Esophagus (tissue), 2 donors: ENCODE measurements at regions not wholly inside any gene's neighbourhood (a gene's known extent, or its start where the extent isn't known, plus 50 kb on each side); places are given as distances from the start of the nearest gene placed in this dataset.
"Not testable (repeated sequence)": the region's sequence is repeated elsewhere in the genome, so short reads cannot be mapped to it uniquely, and the experiment has no call there.

Source experiments
- H3K27ac ChIP-seq, 2 donors: one replicate each; pipeline ENCODE4 v1.5.1; 2013; ENCODE audit warnings: low read depth in 2 of 2, mild to moderate bottlenecking in 2 of 2, inconsistent platforms in 1 of 2, low read length in 1 of 2, moderate library complexity in 1 of 2
- H3K27me3 ChIP-seq, 2 donors: one replicate each; pipeline ENCODE4 v1.6.1; 2013; ENCODE audit warnings: low read length in 2 of 2, control low read depth in 1 of 2, mild to moderate bottlenecking in 1 of 2; ENCODE audit not compliant: insufficient read depth in 2 of 2, control insufficient read depth in 1 of 2
- H3K36me3 ChIP-seq, 2 donors: one replicate each; pipeline ENCODE4 v1.6.1; 2013; ENCODE audit warnings: low read length in 1 of 2; ENCODE audit not compliant: control insufficient read depth in 2 of 2, insufficient read depth in 2 of 2
- H3K4me1 ChIP-seq, 2 donors: one replicate each; pipeline ENCODE4 v1.6.1; 2013; ENCODE audit warnings: low read length in 1 of 2; ENCODE audit not compliant: control insufficient read depth in 2 of 2, insufficient read depth in 2 of 2
- H3K4me3 ChIP-seq, 2 donors: one replicate each; pipeline ENCODE4 v1.5.1; 2013; ENCODE audit warnings: low read length in 2 of 2, mild to moderate bottlenecking in 2 of 2, low read depth in 1 of 2, moderate library complexity in 1 of 2
- H3K9me3 ChIP-seq, 2 donors: one replicate each; pipeline ENCODE4 v1.6.1; 2013; ENCODE audit warnings: mild to moderate bottlenecking in 2 of 2, low read depth in 1 of 2, low read length in 1 of 2, moderate library complexity in 1 of 2; ENCODE audit not compliant: control insufficient read depth in 2 of 2, insufficient read depth in 1 of 2
- WGBS, 2 donors: extraction: QIAGEN DNeasy Blood & Tissue Kit; methylation state at CpG; one replicate each; pipeline ENCODE4 v1.1.7; 2013; 5-methylcytosine and 5-hydroxymethylcytosine counted together
- donor health status: healthy with polysubstance abuse.
- donor health status: Bipolar disorder and iron deficiency.

DNA sequence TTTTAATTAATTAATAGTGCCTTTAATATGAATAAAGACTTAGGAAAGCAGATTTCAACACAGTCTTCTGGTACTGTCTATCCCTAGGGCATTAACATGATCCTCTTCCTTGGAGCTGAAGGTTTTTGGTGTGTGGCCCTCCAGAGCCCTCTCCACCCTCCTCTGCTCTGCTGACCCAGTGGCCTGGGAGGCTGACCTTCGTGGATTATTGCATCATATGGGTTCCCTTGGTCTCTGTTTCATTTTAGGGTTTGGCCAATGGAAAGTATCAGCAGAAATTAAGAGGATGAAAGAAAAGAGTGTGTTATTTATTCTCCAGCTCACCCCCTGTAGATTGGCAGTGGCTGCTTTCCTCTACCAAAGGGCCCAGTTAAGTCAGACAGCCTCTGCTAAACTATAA lies 73.8 kb upstream of the KIF2A start:
- not testable (repeated sequence) for H3K4me3 ChIP-seq, H3K4me1 ChIP-seq, H3K9me3 ChIP-seq, H3K36me3 ChIP-seq, H3K27ac ChIP-seq, H3K27me3 ChIP-seq
- WGBS, 2 donors = 76 to 78% methylated on average over 1 of the region's 1 CpG

DNA sequence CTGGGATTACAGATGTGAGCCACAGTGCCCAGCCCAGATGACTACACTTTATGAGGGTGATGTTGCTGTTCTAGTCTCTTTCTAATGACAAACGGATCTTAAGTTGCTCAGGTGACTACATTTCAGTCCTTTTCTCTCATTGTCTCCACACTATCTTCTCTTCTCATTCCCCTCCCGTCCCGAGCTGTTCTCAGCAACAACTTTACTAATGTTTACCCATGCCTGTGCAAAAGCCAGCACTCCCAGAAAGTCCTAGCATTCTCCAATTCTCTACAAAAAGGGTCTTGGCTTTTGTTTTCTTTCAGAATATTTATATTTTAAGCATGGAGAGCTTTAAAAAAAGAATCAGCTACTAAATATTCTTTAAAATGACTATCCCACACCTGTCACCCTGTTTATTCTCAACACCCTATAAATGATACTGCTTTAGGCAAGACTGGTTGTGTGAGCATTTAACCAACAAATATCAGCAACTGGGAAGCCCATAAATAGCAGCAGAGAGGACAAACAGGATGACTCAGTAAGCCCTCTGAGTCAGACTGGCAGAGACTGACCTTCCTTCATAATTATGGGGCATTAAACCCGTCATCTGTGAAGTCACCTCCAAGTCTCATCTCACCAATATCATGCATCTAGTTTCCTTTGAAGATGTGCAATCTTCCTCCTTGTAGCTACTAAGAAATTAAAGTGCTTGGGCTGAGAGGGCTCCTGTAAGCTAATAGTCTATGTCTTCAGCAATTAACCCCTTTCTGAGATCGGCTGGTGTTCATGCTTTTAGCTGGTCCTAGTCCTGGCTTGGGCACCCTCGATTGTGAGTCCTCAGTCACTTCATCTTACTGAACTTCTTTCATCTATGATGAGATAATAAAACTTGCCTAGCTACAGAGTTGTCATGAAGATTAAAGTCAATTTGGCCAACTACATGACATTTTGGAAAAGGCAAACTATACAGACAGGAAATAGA lies 72.6 kb upstream of the KIF2A start:
- H3K27ac ChIP-seq = peak overlapping the region in 1 of 2 donors; percentile 22
- H3K4me3 ChIP-seq = not testable (repeated sequence)
- 67 to 72% methylated on average over 6 of the region's 6 CpGs for WGBS, 2 donors

DNA sequence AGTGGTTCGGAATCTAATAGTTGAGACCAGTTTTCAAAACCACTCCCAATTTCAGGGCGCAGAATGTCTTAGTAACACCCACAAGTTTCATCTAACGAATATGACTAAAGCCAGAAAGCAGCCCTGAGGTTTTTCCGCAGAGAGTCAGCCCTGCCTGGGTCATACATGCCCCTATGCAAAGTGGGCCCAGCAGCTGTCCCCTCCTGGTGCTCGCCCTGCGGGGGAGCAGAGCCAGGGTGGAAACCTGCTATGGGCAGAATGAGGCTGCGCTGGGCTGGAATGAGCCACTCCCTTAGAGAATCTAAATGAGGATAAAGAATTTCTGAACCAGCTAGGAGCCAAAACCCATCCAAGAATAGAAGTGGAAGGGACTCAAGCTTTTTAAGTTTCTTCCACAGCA lies 69.4 kb upstream of the KIF2A start:
- not testable (repeated sequence) for H3K4me3 ChIP-seq, H3K36me3 ChIP-seq, H3K9me3 ChIP-seq, H3K4me1 ChIP-seq, H3K27ac ChIP-seq, H3K27me3 ChIP-seq
- 62 to 78% methylated on average over 7 of the region's 7 CpGs for WGBS, 2 donors

More for the DNA sequence above, 72.6 kb upstream of the KIF2A start:
- H3K9me3 ChIP-seq, H3K4me1 ChIP-seq, H3K36me3 ChIP-seq, H3K27me3 ChIP-seq: not testable (repeated sequence)

DNA sequence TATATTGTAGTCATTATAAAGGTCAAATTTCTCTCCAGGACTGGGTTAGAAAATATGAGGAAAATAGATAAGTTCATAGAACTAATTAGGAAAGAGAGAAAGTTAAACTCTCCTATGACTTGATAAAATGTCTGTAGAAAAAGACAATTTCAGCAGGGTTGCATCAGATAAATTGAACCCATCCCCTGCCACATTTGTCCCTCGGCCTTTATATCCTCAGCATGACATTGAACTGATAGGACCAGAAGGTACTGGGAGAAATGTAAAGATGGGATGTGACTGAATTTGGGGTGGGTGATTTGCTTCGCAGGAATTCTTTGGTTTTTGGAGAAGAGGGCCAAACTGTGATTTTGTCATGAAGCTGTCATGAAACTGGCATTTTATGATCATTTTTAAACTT lies 68.1 kb upstream of the KIF2A start:
- not testable (repeated sequence) for H3K9me3 ChIP-seq, H3K4me1 ChIP-seq, H3K27me3 ChIP-seq, H3K27ac ChIP-seq, H3K4me3 ChIP-seq, H3K36me3 ChIP-seq
- 95 to 98% methylated on average over 2 of the region's 2 CpGs for WGBS, 2 donors

DNA sequence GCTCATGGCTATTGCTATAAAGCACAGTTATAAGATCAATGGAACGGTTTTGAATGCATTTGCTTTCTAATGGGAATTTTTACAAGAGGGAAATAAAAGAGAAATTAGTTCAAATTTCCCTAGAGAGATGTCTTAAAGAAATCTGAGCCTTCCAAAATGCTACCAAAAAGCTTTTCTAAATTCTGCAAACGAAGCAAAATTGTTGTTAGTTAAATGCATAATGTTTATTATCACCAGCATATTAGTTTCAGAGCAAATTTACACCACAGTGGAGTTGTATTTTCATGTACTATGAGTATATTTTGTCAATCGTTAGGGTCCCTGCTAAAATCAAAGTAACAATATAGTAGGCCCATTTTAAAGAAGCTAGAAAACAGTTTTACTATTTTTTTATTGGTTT lies 67.4 kb upstream of the KIF2A start:
- not testable (repeated sequence) for H3K36me3 ChIP-seq, H3K4me3 ChIP-seq, H3K9me3 ChIP-seq, H3K27me3 ChIP-seq, H3K4me1 ChIP-seq, H3K27ac ChIP-seq
- WGBS, 2 donors = 83 to 85% methylated on average over 3 of the region's 3 CpGs

DNA sequence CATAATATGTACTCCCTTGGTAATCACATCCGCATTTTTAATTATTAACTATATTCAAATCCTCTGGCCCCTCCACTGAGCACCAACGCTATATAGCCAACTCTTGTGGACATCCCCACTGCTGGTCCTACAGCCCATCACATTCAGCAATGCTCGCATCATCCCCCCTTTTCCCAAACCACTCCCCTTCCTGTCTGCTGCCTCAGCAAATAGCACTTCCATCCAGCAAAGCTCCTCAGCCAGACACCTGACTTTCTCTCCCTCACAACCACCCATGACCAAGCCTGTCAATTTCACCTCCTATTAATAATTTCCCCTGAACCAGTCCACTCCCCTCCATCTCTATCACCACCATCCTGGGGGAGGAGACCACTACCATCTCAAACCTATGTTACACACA lies 65.5 kb upstream of the KIF2A start:
- not testable (repeated sequence) for H3K4me1 ChIP-seq, H3K36me3 ChIP-seq, H3K27ac ChIP-seq, H3K4me3 ChIP-seq, H3K9me3 ChIP-seq, H3K27me3 ChIP-seq
- WGBS, 2 donors = 92 to 96% methylated on average over 3 of the region's 3 CpGs

DNA sequence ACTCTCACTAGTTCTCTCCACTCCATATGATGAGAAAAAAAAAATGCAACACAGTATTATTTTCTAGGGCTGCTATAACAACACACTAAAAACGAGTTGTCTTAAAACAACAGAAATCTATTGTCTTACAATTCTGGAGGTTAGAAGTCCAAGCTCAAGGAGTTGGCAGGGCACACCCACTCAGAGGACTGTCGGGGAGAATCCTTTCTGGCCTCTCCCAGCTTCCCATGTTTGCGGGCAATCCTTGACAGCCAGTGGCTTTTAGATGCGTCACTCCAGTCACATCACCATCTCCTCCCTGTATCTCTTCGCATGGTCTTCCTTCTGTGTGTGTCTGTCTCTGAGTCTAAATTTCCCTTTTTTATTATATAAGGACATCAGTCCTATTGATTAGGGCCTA lies 64.0 kb upstream of the KIF2A start:
- H3K4me3 ChIP-seq, H3K27me3 ChIP-seq, H3K36me3 ChIP-seq, H3K4me1 ChIP-seq, H3K27ac ChIP-seq, H3K9me3 ChIP-seq: not testable (repeated sequence)
- WGBS, 2 donors = 81 to 87% methylated on average over 5 of the region's 5 CpGs

DNA sequence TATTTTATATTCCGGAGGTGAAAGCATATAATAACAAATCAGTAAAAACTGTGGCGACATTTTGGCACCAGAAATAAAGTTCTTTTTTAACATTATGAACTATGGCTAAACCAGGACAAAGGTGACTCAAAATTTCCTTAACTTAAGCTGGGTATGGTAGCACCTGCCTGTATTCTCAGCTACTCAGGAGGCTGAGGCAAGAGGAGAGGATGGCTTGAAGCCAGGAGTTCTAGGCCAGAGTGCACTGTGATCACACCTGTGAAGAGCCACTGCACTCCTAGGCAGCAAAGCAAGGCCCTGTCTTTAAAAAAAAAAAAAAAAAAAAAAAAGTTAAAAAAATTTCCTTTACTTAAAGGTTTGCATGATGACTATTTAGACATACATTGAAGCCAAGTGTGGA lies 63.0 kb upstream of the KIF2A start:
- H3K9me3 ChIP-seq, H3K4me3 ChIP-seq, H3K4me1 ChIP-seq, H3K27me3 ChIP-seq, H3K27ac ChIP-seq, H3K36me3 ChIP-seq: not testable (repeated sequence)
- 83 to 94% methylated on average over 2 of the region's 2 CpGs for WGBS, 2 donors

DNA sequence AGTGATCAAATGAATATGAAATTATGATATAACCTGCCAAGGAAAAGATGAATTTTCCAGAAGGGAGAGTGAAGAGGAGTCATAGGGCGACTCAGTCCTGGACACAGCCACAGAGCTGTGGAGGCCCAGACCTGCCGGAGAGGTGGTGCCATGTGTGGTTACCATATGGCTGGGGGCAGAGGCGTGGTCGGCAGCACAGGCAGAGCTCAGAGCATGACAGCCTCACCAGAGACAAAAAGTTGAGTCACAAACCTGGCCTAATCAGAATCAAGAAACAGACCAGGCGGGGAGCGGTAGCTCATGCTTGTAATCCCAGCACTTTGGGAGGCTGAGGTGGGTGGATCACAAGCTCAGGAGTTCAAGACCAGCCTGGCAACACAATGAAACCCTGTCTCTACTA lies 57.8 kb upstream of the KIF2A start:
- WGBS, 2 donors = 56 to 73% methylated on average over 6 of the region's 6 CpGs
- H3K9me3 ChIP-seq, H3K27me3 ChIP-seq, H3K4me3 ChIP-seq, H3K36me3 ChIP-seq, H3K27ac ChIP-seq, H3K4me1 ChIP-seq: not testable (repeated sequence)

DNA sequence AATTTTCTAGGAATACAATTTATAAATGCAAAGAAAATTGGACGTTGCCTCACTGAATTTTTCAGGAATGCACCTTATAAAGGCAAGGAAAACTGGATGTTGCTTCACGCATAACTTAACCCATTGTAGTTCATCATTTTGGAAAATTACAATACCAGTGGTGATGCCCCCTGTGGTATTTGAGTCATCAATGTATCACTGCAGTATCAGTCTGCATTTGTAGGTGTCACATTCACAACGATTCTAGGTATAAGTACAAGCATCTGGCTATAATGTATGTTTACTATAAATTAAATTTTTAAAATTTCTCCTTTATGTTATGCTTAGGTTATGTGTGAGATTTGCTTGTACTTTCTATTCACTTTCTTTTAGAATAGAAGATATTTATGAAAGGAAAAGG lies 55.9 kb upstream of the KIF2A start:
- not testable (repeated sequence) for H3K27me3 ChIP-seq

More for the DNA sequence above, 55.9 kb upstream of the KIF2A start:
- H3K36me3 ChIP-seq, H3K4me1 ChIP-seq, H3K4me3 ChIP-seq, H3K27ac ChIP-seq, H3K9me3 ChIP-seq: not testable (repeated sequence)
- WGBS, 2 donors = 78 to 81% methylated on average over 3 of the region's 3 CpGs
